RWPE2 (cell line): ENCODE measurements at regions not wholly inside any gene's neighbourhood (a gene's known extent, or its start where the extent isn't known, plus 50 kb on each side); places are given as distances from the start of the nearest gene placed in this dataset.

Source experiments
- ATAC-seq: fragments of 200-7000 bp; cut with Tn5 transposase; 3 replicates; pipeline ENCODE4 v1.9.1; 2021; ENCODE audit warnings: low read depth
- DNase-seq: peaks from one replicate; pipeline ENCODE4 v3.0.0-alpha.2; 2020; ENCODE audit warnings: low spot score
- H3K27ac ChIP-seq: fragments of 450-650 bp; 2 replicates; pipeline ENCODE4 v1.5.1; 2017; ENCODE audit warnings: mild to moderate bottlenecking; ENCODE audit not compliant: poor library complexity, severe bottlenecking
- H3K27me3 ChIP-seq: fragments of 250-450 bp; sonication (Bioruptor Pico); 2 replicates; pipeline ENCODE4 v1.5.1; 2021; ENCODE audit warnings: mild to moderate bottlenecking, moderate library complexity; ENCODE audit not compliant: insufficient read depth, poor library complexity, severe bottlenecking
- H3K36me3 ChIP-seq: fragments of 250-450 bp; sonication (Bioruptor Pico); 2 replicates; pipeline ENCODE4 v1.5.1; 2020; ENCODE audit warnings: low read depth, mild to moderate bottlenecking, moderate library complexity
- H3K4me1 ChIP-seq: fragments of 250-450 bp; sonication (Bioruptor Pico); 2 replicates; pipeline ENCODE4 v1.5.1; 2021; ENCODE audit warnings: mild to moderate bottlenecking, moderate library complexity; ENCODE audit not compliant: insufficient read depth, poor library complexity, severe bottlenecking
- H3K4me3 ChIP-seq: fragments of 250-450 bp; sonication (Bioruptor Pico); 2 replicates; pipeline ENCODE4 v1.5.1; 2021; ENCODE audit warnings: mild to moderate bottlenecking, moderate library complexity; ENCODE audit not compliant: severe bottlenecking
- H3K9me3 ChIP-seq: fragments of 250-450 bp; sonication (Bioruptor Pico); 2 replicates; pipeline ENCODE4 v1.5.1; 2021; ENCODE audit warnings: mild to moderate bottlenecking, moderate library complexity; ENCODE audit not compliant: severe bottlenecking
- CTCF ChIP-seq: fragments of 450-650 bp; IDR thresholded peaks from one replicate; pipeline ENCODE4 v1.5.1; 2017; ENCODE audit warnings: mild to moderate bottlenecking, moderate library complexity; ENCODE audit not compliant: poor library complexity, severe bottlenecking

GRCh38 chr16:79656553-79657115, 56.1 kb upstream of the MAF start:
- DNase-seq (no peak), ATAC-seq (no peak)
- no peak for TF ChIP-seq CTCF
- H3K4me3 ChIP-seq = no peak overlapping the region
- no peaks in the 10 kb centered on the region for H3K27me3 ChIP-seq
- no peaks in the 10 kb centered on the region for H3K36me3 ChIP-seq
- no peak overlapping the region for H3K27ac ChIP-seq
- H3K9me3 ChIP-seq = no peaks in the 10 kb centered on the region
- H3K4me1 ChIP-seq = peaks cover 17% of the 10 kb centered on the region

GRCh38 chr16:79653373-79653891, 52.9 kb upstream of the MAF start:
- Histone ChIP-seq H3K4me1 (peaks cover 15% of the 10 kb centered on the region), H3K9me3 (no peaks in the 10 kb centered on the region), H3K27me3 (no peaks in the 10 kb centered on the region), H3K27ac (no peak overlapping the region), H3K36me3 (no peaks in the 10 kb centered on the region), H3K4me3 (no peak overlapping the region)
- TF ChIP-seq CTCF = no peak
- DNase-seq = no peak
- no peak for ATAC-seq

- no peaks in the 10 kb centered on the region for H3K27me3 ChIP-seq
- ATAC-seq (peak; percentile 94), DNase-seq (no peak)
- H3K4me1 ChIP-seq = peaks cover 7% of the 10 kb centered on the region
- H3K4me3 ChIP-seq = no peak overlapping the region
- H3K27ac ChIP-seq = no peak overlapping the region
- H3K36me3 ChIP-seq = no peaks in the 10 kb centered on the region
- H3K9me3 ChIP-seq = no peaks in the 10 kb centered on the region
- TF ChIP-seq CTCF = no peak
Measured at GRCh38 chr16:79651363-79651762, 50.8 kb upstream of the MAF start.
